ENCODE measurements at regions not wholly inside any gene's neighbourhood (a gene's known extent, or its start where the extent isn't known, plus 50 kb on each side); places are given as distances from the start of the nearest gene placed in this dataset.

- no peak for DNase-seq
Measured at GRCh38 chr2:217622205-217623060, 380.4 kb downstream of the TNS1 start.

- DNase-seq = no peak
Measured at GRCh38 chr2:217621391-217621801, 381.4 kb downstream of the TNS1 start.

- DNase-seq = no peak
Measured at GRCh38 chr2:217618744-217619143, 384.1 kb downstream of the TNS1 start.

GRCh38 chr2:217617616-217618022, 385.2 kb downstream of the TNS1 start:
- DNase-seq = no peak

- DNase-seq = no peak
Measured at GRCh38 chr2:217616936-217617335, 385.9 kb downstream of the TNS1 start.

GRCh38 chr2:217615171-217615570, 387.6 kb downstream of the TNS1 start:
- DNase-seq = no peak

- peak; percentile 86 to 95 (median 86) for DNase-seq
Measured at GRCh38 chr2:217614498-217614897, 388.3 kb downstream of the TNS1 start.

GRCh38 chr2:217614096-217614495, 388.7 kb downstream of the TNS1 start:
- peak in 1 of 3 donors; percentile 3 for DNase-seq

GRCh38 chr2:217612920-217613319, 389.9 kb downstream of the TNS1 start:
- no peak for DNase-seq

GRCh38 chr2:217612211-217612610, 390.6 kb downstream of the TNS1 start:
- DNase-seq = no peak

- DNase-seq = no peak
Measured at GRCh38 chr2:217611626-217612127, 391.1 kb downstream of the TNS1 start.

- no peak for DNase-seq
Measured at GRCh38 chr2:217611056-217611455, 391.7 kb downstream of the TNS1 start.

GRCh38 chr2:217610401-217610814, 392.4 kb downstream of the TNS1 start:
- DNase-seq = no peak

- DNase-seq = no peak
Measured at GRCh38 chr2:217609952-217610351, 392.8 kb downstream of the TNS1 start.

- no peak for DNase-seq
Measured at GRCh38 chr2:217606296-217606695, 396.5 kb downstream of the TNS1 start.

- DNase-seq = no peak
Measured at GRCh38 chr2:217604527-217605194, 398.1 kb downstream of the TNS1 start.

GRCh38 chr2:217601601-217602000, 401.2 kb downstream of the TNS1 start:
- DNase-seq = no peak

- DNase-seq = peak; percentile 55 to 73 (median 61)
Measured at GRCh38 chr2:217599906-217600305, 402.9 kb downstream of the TNS1 start.

- DNase-seq = no peak
Measured at GRCh38 chr2:217597681-217598080, 405.1 kb downstream of the TNS1 start.

- no peak for DNase-seq
Measured at GRCh38 chr2:217597145-217597544, 405.6 kb downstream of the TNS1 start.

- peak in 1 of 3 donors; percentile 11 for DNase-seq
Measured at GRCh38 chr2:217593732-217594131, 409.1 kb downstream of the TNS1 start.

GRCh38 chr2:217588266-217588665, 414.5 kb downstream of the TNS1 start:
- no peak for DNase-seq

- DNase-seq = no peak
Measured at GRCh38 chr2:217585362-217585761, 417.4 kb downstream of the TNS1 start.

- DNase-seq = peak; percentile 44 to 54 (median 48)
Measured at GRCh38 chr2:217580407-217580806, 422.4 kb downstream of the TNS1 start.
